ENCODE measurements at regions not wholly inside any gene's neighbourhood (a gene's known extent, or its start where the extent isn't known, plus 50 kb on each side); places are given as distances from the start of the nearest gene placed in this dataset.
"Not testable (repeated sequence)": the region's sequence is repeated elsewhere in the genome, so short reads cannot be mapped to it uniquely, and the experiment has no call there.

GRCh38 chr4:23423540-23423939 lies 466.3 kb downstream of the PPARGC1A start:
- Histone ChIP-seq H3K9me3 (no peaks in the 10 kb centered on the region), H3K27ac (no peak overlapping the region), H3K4me1 (no peaks in the 10 kb centered on the region), H3K4me3 (no peak overlapping the region), H3K27me3 (no peaks in the 10 kb centered on the region), H3K36me3 (no peaks in the 10 kb centered on the region)
- DNase-seq: no peak
- no peak for TF ChIP-seq POLR2A (IDR thresholded peaks at IDR 0.05)
- TF ChIP-seq, protein P1, sequence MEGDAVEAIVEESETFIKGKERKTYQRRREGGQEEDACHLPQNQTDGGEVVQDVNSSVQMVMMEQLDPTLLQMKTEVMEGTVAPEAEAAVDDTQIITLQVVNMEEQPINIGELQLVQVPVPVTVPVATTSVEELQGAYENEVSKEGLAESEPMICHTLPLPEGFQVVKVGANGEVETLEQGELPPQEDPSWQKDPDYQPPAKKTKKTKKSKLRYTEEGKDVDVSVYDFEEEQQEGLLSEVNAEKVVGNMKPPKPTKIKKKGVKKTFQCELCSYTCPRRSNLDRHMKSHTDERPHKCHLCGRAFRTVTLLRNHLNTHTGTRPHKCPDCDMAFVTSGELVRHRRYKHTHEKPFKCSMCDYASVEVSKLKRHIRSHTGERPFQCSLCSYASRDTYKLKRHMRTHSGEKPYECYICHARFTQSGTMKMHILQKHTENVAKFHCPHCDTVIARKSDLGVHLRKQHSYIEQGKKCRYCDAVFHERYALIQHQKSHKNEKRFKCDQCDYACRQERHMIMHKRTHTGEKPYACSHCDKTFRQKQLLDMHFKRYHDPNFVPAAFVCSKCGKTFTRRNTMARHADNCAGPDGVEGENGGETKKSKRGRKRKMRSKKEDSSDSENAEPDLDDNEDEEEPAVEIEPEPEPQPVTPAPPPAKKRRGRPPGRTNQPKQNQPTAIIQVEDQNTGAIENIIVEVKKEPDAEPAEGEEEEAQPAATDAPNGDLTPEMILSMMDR (IDR thresholded peaks at IDR 0.05): no peak

GRCh38 chr4:23422878-23423277 lies 467.0 kb downstream of the PPARGC1A start:
- Histone ChIP-seq H3K36me3 (no peaks in the 10 kb centered on the region), H3K27ac (no peak overlapping the region), H3K9me3 (no peaks in the 10 kb centered on the region), H3K27me3 (no peaks in the 10 kb centered on the region), H3K4me1 (no peaks in the 10 kb centered on the region), H3K4me3 (no peak overlapping the region)
- TF ChIP-seq POLR2A (IDR thresholded peaks at IDR 0.05): no peak
- TF ChIP-seq, protein P1 (IDR thresholded peaks at IDR 0.05): no peak
- DNase-seq: no peak

DNA sequence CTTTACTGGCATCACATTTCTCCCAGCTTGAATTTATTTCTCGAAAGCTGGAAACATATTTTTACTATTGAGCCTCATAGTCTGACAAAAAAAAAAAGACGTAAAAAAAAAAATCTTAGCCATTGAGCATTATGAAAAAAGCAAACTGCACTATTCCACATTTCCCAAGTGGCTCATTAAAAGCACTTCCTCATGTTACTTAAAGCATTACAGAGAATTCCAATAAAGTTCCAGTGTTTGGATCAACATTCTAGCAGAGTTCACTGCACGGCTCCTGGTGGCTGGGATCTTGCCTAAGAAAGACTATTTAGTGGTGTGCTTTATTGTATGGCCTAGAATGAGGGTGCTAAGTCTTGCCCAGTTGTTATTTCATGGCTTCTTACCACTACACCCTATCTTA lies 476.2 kb downstream of the PPARGC1A start:
- Histone ChIP-seq H3K27ac (no peak overlapping the region), H3K9me3 (no peaks in the 10 kb centered on the region), H3K4me3 (no peak overlapping the region), H3K36me3 (no peaks in the 10 kb centered on the region), H3K27me3 (no peaks in the 10 kb centered on the region), H3K4me1 (no peaks in the 10 kb centered on the region)
- no peak for DNase-seq
- TF ChIP-seq POLR2A (IDR thresholded peaks at IDR 0.05): no peak
- TF ChIP-seq, protein P1 (IDR thresholded peaks at IDR 0.05): no peak

DNA sequence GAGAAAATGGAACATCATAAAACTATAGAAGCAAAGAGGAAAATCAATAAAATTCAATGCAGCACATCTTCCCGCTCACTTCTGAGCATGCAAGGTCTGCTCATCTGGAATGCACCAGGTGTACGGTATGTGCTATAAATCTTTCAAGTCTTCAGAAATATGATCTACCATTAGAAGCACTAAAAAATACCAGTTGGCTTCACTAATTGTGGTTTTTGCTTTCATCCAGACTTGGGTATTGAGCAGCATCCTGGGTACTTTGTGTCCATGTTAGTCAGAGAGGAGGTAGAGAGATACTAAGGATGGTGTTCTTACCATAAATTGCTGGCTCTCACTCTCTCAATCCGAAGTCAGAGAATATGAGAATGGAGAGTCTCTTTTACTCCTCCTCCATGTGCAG lies 477.1 kb downstream of the PPARGC1A start:
- no peak overlapping the region for H3K27ac ChIP-seq
- no peak for TF ChIP-seq POLR2A (IDR thresholded peaks at IDR 0.05)
- TF ChIP-seq, protein P1 (IDR thresholded peaks at IDR 0.05): no peak
- H3K27me3 ChIP-seq: no peaks in the 10 kb centered on the region
- DNase-seq: no peak
- no peaks in the 10 kb centered on the region for H3K36me3 ChIP-seq
- no peaks in the 10 kb centered on the region for H3K9me3 ChIP-seq
- H3K4me1 ChIP-seq: no peaks in the 10 kb centered on the region
- no peak overlapping the region for H3K4me3 ChIP-seq

DNA sequence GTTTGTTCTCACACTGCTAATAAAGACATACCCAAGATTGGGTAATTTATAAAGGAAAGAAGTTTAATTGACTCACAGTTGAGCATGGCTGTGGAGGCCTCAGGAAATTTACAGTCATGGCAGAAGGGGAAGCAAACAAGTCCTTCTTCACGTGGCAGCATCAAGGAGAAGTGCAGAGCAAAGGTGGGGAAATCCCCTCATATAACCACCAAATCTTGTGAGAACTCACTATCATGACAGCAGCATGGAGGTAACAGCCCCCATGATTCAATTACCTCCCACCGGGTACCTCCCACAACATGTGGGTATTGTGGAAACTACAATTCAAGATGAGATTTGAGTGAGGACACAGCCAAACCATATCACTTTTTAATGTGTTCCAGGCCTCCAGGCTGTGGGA lies 480.9 kb downstream of the PPARGC1A start:
- DNase-seq, H3K4me1 ChIP-seq, H3K9me3 ChIP-seq, H3K27me3 ChIP-seq, H3K36me3 ChIP-seq, H3K4me3 ChIP-seq, H3K27ac ChIP-seq: not testable (repeated sequence)

DNA sequence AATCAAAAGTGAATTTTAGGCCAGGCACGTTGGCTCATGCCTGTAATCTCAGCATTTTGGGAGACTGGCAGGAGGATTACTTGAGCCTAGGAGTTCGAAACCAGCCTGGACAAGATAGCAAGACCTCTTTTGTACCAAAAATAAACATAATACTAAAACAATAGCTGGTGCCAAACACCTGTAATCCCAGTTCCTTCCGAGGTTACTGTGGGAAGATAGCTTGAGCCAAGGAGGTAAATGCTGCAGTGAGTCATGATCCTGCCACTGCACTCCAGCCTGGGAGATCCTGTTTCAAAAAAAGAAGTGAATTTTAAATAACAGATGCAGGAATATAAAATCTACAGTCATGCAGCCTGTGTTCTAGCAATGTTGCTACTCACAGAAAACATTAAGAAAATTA lies 488.3 kb downstream of the PPARGC1A start:
- H3K27ac ChIP-seq: no peak overlapping the region
- no peaks in the 10 kb centered on the region for H3K27me3 ChIP-seq
- no peaks in the 10 kb centered on the region for H3K9me3 ChIP-seq
- no peaks in the 10 kb centered on the region for H3K36me3 ChIP-seq
- no peak overlapping the region for H3K4me3 ChIP-seq
- H3K4me1 ChIP-seq: no peaks in the 10 kb centered on the region
- TF ChIP-seq POLR2A (IDR thresholded peaks at IDR 0.05): no peak
- TF ChIP-seq, protein P1 (IDR thresholded peaks at IDR 0.05): no peak
- DNase-seq: no peak
